HG02610 (cell line): ENCODE measurements at regions not wholly inside any gene's neighbourhood (a gene's known extent, or its start where the extent isn't known, plus 50 kb on each side); places are given as distances from the start of the nearest gene placed in this dataset.
A peak's percentile ranks its signal among the peaks of the same experiment; 100 is the strongest.
"Not testable (repeated sequence)": the region's sequence is repeated elsewhere in the genome, so short reads cannot be mapped to it uniquely, and the experiment has no call there.

Experiments
- ATAC-seq: cut with Tn5 transposase; IDR thresholded peaks from one replicate; pipeline ENCODE4 v1.9.1; 2021; ENCODE audit warnings: mild to moderate bottlenecking, moderate library complexity; ENCODE audit not compliant: unreplicated experiment

DNA sequence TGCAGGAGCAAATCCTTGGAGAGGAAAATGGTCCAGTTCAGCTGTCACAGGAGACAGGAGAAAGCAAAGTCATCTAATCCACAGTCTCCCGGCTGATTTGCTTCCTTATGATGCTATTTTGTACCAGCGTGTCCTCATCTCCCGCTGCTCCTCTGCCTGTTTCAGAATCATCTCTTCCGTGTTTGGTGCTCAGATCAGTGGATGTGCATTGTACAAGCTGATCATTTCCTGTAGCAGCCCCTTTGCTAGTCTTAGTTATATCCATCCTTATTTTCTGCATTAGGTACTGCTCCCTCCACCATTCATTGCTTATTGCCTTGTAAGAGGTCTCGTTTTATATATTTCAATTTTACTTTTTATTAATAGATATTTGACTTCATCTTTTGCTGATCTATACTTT lies 219.9 kb upstream of the PRSS58 start:
- ATAC-seq = not testable (repeated sequence)

GRCh38 chr7:142477079-142477651 lies 219.3 kb upstream of the PRSS58 start:
- ATAC-seq = no peak

- ATAC-seq = no peak
Observed at GRCh38 chr7:142476077-142476476, 218.2 kb upstream of the PRSS58 start.

GRCh38 chr7:142471820-142472219 lies 214.0 kb upstream of the PRSS58 start:
- ATAC-seq = no peak

DNA sequence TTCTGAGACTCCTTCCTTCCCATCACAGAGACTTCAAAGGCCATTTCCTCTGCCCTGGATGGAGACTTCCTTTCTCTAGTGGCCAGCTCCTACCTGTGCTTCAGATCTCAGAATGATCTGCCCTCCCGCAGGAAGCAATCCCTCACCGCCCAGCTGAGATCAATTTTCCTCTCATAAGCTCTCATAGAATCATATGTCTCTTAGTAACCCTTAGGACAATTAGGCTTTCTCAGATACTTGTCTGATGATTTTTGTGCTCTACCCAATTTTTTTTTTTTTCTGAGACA lies 212.6 kb upstream of the PRSS58 start:
- ATAC-seq = no peak

DNA sequence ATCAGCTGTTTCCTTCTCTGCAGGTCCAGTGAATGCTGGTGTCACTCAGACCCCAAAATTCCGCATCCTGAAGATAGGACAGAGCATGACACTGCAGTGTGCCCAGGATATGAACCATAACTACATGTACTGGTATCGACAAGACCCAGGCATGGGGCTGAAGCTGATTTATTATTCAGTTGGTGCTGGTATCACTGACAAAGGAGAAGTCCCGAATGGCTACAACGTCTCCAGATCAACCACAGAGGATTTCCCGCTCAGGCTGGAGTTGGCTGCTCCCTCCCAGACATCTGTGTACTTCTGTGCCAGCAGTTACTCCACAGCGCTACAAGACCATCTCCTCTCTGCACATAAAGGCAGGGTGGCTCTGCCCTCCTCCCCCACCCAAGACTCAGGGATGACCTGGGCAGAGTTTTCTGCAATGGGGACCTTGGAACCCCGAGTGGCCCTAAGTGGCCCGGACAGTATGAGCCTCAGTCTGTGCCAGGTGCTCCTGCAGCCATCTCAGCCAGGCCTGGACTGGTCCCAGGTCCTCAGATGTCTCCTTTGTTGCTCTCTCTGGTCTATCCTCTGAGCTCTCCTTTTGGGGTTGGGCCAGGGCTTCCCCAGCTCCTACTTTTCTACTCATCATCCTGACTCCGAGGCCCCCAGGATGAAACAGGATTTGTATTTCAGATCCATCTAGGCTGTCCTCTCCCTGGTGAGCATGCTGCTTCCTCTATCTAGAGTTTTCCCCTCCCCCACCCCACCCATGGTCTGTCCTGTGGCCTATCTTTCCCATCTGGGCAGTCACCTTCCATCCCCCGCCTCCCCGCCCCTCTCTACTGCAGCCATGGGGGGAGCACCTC lies 212.1 kb upstream of the PRSS58 start:
- ATAC-seq = no peak

DNA sequence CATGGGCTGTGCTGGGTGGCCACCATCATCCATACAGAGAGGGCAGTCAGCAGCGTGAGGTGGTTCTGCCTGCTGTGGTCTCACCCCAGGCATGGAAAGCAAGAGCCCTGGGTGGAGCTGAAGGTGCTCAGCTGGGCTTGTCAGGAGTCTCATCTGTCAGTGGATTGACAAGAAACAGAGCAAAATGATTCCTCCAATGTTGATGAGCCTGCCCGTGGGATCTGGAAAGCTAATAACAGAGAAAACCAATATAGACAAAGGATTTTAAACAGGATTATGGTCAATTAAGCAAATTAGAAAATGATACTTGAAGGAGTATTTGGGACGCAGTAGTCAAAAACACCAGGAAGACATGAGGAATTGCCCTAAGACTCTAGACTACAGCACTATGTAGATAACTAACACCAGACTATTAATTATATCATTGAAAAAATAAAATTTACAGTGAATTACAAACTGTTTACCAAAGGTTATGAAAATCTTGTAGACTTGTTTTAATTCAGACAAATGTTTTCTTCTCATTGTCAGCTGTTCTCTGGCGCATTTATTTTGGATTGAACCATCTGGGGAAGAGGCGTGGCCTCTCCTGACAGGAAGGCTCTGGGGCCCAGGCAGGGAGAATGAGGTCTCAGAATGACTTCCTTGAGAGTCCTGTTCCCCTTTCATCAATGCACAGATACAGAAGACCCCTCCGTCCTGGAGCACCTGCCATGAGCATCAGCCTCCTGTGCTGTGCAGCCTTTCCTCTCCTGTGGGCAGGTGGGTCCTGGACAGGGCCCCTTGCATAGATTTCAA lies 211.2 kb upstream of the PRSS58 start:
- ATAC-seq = no peak

- ATAC-seq = not testable (repeated sequence)
Observed at GRCh38 chr7:142467056-142467655, 209.3 kb upstream of the PRSS58 start.

GRCh38 chr7:142463401-142463850 lies 205.6 kb upstream of the PRSS58 start:
- ATAC-seq = no peak

DNA sequence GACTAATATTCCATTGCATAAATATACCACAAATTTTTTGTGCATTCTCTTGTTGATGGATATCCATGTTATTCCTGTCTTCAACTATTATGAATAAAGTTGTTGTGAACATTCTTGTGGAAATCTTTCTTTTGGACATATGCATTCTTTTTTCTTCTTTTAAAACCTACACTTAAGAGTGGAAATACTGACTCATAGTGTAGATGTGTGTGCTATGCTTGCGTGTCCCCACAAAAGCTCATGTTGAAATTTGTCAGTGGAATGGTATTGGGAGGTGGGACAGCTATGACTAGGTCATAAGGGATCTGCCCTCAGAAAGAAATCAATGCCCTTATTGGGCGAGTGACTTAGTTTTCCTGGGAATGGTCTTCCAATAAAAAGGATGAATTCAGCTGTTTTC lies 203.6 kb upstream of the PRSS58 start:
- no peak for ATAC-seq

- ATAC-seq = no peak
Observed at GRCh38 chr7:142460402-142461117, 202.7 kb upstream of the PRSS58 start.

DNA sequence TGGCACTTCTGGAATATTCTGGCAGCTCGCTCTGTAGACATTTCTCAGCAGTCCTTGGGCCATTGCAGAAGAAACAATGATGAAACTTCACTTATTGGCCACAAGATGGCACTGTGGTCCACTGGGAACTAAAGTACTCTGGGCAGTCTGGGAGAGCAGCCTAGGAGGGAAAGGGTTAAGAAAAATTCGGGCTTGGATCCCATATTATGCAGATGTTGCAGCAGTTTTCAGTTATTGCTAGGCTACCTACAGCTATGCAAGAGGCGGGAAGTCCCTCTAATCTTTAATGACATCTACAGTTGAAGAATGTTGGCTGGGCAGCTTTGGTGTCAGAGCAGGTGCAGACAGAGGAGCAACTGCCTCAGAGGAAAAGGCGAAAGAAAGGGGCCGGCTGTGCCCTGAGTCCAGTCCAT lies 201.7 kb upstream of the PRSS58 start:
- peak; percentile 79 for ATAC-seq

DNA sequence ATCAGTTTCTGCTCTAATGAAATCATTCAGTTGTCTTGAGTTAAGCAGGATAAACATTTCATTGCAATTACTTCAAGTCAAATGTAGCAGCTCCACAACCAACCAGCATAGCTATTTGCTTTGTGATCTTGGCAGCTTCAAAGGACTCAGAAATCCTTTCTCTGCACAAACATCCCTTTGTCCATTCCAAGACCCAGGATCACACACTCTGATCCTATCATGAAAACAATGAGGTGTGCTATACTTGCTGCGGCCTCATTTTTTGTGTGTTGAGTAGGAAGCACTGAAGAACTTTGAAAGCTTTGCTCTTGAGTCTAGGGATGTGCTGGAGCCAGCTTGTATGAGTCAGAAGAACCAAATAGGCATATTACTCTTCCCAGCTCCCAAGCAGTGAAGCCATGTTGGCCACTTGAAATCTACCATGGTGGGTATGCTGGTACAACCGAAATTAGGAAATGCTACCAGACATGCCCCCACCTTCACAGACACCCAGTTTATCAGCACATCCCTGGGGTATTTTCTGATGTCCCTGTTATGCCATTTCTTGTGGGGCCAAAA lies 199.4 kb upstream of the PRSS58 start:
- no peak for ATAC-seq

GRCh38 chr7:142455392-142455791 lies 197.5 kb upstream of the PRSS58 start:
- ATAC-seq = no peak

DNA sequence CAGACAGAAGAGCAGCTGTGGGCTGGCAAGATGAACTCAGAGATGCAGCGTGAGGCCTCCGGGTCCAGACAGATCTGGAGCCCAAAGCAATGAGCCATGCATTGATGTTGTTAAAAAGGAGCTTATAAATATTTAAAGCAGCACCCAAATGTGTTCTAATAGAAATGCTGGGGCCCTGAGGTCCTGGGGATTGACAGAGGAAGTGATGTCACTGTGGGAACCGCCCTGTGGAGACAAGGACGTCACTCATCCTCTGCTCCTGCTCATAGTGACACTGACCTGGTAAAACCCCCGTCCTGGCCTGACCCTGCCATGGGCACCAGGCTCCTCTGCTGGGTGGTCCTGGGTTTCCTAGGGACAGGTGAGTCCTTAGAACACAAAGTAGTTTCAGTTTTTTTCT lies 197.0 kb upstream of the PRSS58 start:
- ATAC-seq = no peak

GRCh38 chr7:142452791-142453190 lies 194.9 kb upstream of the PRSS58 start:
- no peak for ATAC-seq

DNA sequence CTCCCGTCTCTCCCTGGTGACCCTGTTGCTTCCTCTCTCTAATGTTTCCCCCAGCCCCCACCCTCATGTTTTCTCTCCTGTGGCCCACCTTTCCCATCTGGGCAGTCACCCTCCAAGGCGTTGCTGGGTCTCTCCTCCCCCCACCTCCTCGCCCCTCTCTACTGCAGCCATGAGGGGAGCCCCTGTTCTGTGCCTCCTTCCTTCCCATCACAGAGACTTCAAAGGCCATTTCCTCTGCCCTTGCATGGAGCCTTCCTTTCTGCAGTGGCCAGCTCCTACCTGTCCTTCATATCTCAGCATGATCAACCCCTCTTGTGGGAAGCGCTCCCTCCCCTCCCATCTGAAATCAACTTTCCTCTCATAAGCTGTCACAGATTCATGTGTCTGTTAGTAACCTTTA lies 194.0 kb upstream of the PRSS58 start:
- ATAC-seq = no peak

GRCh38 chr7:142451296-142451695 lies 193.4 kb upstream of the PRSS58 start:
- no peak for ATAC-seq

DNA sequence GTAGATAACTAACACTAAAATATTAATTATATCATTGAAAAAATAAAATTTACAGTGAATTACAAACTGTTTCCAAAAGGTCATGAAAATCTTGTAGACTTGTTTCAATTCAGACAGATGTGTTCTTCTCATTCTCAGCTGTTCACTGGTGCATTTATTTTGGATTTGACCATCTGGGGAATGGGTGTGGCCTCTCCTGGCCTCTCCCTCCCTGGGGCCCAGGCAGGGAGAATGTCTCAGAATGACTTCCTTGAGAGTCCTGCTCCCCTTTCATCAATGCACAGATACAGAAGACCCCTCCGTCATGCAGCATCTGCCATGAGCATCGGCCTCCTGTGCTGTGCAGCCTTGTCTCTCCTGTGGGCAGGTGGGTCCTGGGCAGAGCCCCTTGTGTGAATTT lies 192.8 kb upstream of the PRSS58 start:
- ATAC-seq = no peak

- ATAC-seq = no peak
Observed at GRCh38 chr7:142450206-142450605, 192.3 kb upstream of the PRSS58 start.

DNA sequence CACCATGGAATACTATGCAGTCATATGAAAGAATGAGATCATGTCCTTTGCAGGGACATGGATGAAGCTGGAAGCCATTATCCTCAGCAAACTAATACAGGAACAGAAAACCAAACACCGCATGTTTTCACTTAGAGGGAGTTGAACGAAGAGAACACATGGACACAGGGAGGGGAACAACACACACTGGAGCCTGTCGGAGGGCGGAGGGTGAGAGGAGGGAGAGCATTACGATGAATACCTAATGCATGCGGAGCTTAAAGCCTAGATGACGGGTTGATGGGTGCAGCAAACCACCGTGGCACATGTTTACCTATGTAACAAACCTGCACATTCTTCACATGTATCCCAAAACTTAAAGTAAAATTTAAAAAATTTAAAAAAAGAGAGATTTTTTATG lies 191.0 kb upstream of the PRSS58 start:
- not testable (repeated sequence) for ATAC-seq
